ENCODE measurements at regions not wholly inside any gene's neighbourhood (a gene's known extent, or its start where the extent isn't known, plus 50 kb on each side); places are given as distances from the start of the nearest gene placed in this dataset.

DNA sequence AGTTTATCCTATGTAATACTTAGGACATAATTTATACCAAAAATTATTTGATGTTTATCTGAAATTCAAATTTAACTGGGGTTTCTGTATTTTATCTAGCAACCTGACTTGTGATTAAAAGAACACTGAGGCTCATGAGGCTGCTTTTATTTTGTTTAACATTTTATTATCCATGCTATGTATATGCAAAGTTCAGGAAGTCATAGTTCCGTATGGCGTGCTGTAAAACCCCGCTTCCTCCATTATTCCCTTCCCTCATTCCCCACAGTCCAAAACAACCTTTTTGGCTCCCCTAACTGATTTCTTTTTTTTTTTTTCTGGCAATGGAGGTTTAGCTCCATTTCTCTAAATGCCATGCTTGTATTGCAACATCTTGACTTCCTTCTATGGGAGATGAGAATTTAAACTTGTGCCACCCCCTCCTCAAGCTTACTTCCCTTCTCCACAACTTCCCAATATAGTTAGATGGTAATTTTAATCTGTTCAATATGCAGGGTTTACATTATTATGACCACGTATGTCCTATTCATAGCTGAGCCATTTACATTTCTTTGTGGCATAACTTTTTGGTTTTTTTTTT lies 138.0 kb upstream of the DNAH14 start:
- no peaks in the 10 kb centered on the region for H3K9me2 ChIP-seq
- H3K79me2 ChIP-seq (ENCODE audit: insufficient read depth) = no peaks in the 10 kb centered on the region
- no peak for DNase-seq
- 68% methylated on average over 4 of the region's 4 CpGs for WGBS (ENCODE audit: low lambda C conversion rate)
- H3K27ac ChIP-seq (ENCODE audit: low read depth in 2 of 2, low read length in 1 of 2) = no peak overlapping the region
- no peak overlapping the region for H3K9ac ChIP-seq
- H3K27me3 ChIP-seq (ENCODE audit: insufficient read depth) = no peaks in the 10 kb centered on the region
- no peaks in the 10 kb centered on the region for H3K36me3 ChIP-seq (replicated peaks in 1 of 2; ENCODE audit: control insufficient read depth in 1 of 2, insufficient read depth in 2 of 2, low read length in 1 of 2)
- no peaks in the 10 kb centered on the region for H3K4me1 ChIP-seq (ENCODE audit: control insufficient read depth in 1 of 2, insufficient read depth in 2 of 2, low read depth in 1 of 2, low read length in 1 of 2)
- no peak overlapping the region for H3K4me3 ChIP-seq (ENCODE audit: low read depth in 2 of 2, low read length in 1 of 2)
- no peak for TF ChIP-seq NRF1 (IDR thresholded peaks at IDR 0.05; ENCODE audit: low read depth, low read length)
- no peak for TF ChIP-seq MAX (IDR thresholded peaks at IDR 0.05; ENCODE audit: low read depth)
- TF ChIP-seq USF1 (IDR thresholded peaks at IDR 0.05; ENCODE audit: borderline replicate concordance, low read depth) = no peak
- TF ChIP-seq FOXM1 (IDR thresholded peaks at IDR 0.05; ENCODE audit: low read depth) = no peak
- no peak for TF ChIP-seq GATA2 (CRISPR knock-in tag; IDR thresholded peaks at IDR 0.05)
- no peak for TF ChIP-seq SMC3 (IDR thresholded peaks at IDR 0.05; ENCODE audit: low read depth, low read length)
- TF ChIP-seq FOSL2 (IDR thresholded peaks at IDR 0.05; ENCODE audit: borderline replicate concordance, low read depth) = no peak
- no peak for TF ChIP-seq RAD21 (IDR thresholded peaks at IDR 0.05; ENCODE audit: low read length)
- no peak for TF ChIP-seq USF2 (IDR thresholded peaks at IDR 0.05; ENCODE audit: borderline replicate concordance, low read depth, low read length)
- TF ChIP-seq RFX5 (IDR thresholded peaks at IDR 0.05; ENCODE audit: low read length) = no peak
- no peak for TF ChIP-seq TEAD4 (IDR thresholded peaks at IDR 0.05; ENCODE audit: borderline replicate concordance, insufficient read depth)
- no peak for TF ChIP-seq NFIC (IDR thresholded peaks at IDR 0.05; ENCODE audit: borderline replicate concordance)
- no peak for TF ChIP-seq ZBTB33 (IDR thresholded peaks at IDR 0.05; ENCODE audit: borderline replicate concordance, low read depth)
- H3K4me2 ChIP-seq = no peak overlapping the region
- POLR2A ChIA-PET = no interaction called here
- no peak overlapping the region for H2AFZ ChIP-seq (ENCODE audit: low read depth)
- H3K9me3 ChIP-seq = no peaks in the 10 kb centered on the region
- no peaks in the 10 kb centered on the region for H3F3A ChIP-seq (replicated peaks; ENCODE audit: insufficient read depth)
- CTCF ChIA-PET = interaction anchor here (0.7 kb wide), 1 partner anchor 131 kb away, joined by 3 read pairs; no protein-coding TSS in a partner anchor
- no peaks in the 10 kb centered on the region for H4K20me1 ChIP-seq (ENCODE audit: insufficient read depth)

GRCh38 chr1:224795591-224795990 lies 133.9 kb upstream of the DNAH14 start:
- DNase-seq = no peak
- POLR2A ChIA-PET = no interaction called here
- H3K27ac ChIP-seq (ENCODE audit: low read depth in 2 of 2, low read length in 1 of 2) = no peak overlapping the region
- H3K36me3 ChIP-seq (replicated peaks in 1 of 2; ENCODE audit: control insufficient read depth in 1 of 2, insufficient read depth in 2 of 2, low read length in 1 of 2) = no peaks in the 10 kb centered on the region
- no peaks in the 10 kb centered on the region for H3K9me3 ChIP-seq
- no peaks in the 10 kb centered on the region for H4K20me1 ChIP-seq (ENCODE audit: insufficient read depth)
- H3K4me3 ChIP-seq (ENCODE audit: low read depth in 2 of 2, low read length in 1 of 2) = no peak overlapping the region
- H3K9ac ChIP-seq = no peak overlapping the region
- H2AFZ ChIP-seq (ENCODE audit: low read depth) = no peak overlapping the region
- CTCF ChIA-PET = no interaction called here
- no peaks in the 10 kb centered on the region for H3K79me2 ChIP-seq (ENCODE audit: insufficient read depth)
- H3K4me1 ChIP-seq (ENCODE audit: control insufficient read depth in 1 of 2, insufficient read depth in 2 of 2, low read depth in 1 of 2, low read length in 1 of 2) = no peaks in the 10 kb centered on the region; a peak in 1 of 4 replicates
- H3F3A ChIP-seq (replicated peaks; ENCODE audit: insufficient read depth) = no peaks in the 10 kb centered on the region
- no peak overlapping the region for H3K4me2 ChIP-seq
- no peaks in the 10 kb centered on the region for H3K27me3 ChIP-seq (ENCODE audit: insufficient read depth)
- H3K9me2 ChIP-seq = no peaks in the 10 kb centered on the region
- 32% methylated on average over 2 of the region's 2 CpGs for WGBS (ENCODE audit: low lambda C conversion rate)
- TF ChIP-seq TEAD4 (IDR thresholded peaks at IDR 0.05; ENCODE audit: borderline replicate concordance, insufficient read depth) = no peak
- TF ChIP-seq SMC3 (IDR thresholded peaks at IDR 0.05; ENCODE audit: low read depth, low read length) = no peak
- TF ChIP-seq FOXM1 (IDR thresholded peaks at IDR 0.05; ENCODE audit: low read depth) = no peak
- no peak for TF ChIP-seq POLR2AphosphoS5 (IDR thresholded peaks at IDR 0.05; ENCODE audit: low read depth, low read length)
- TF ChIP-seq, protein P1, sequence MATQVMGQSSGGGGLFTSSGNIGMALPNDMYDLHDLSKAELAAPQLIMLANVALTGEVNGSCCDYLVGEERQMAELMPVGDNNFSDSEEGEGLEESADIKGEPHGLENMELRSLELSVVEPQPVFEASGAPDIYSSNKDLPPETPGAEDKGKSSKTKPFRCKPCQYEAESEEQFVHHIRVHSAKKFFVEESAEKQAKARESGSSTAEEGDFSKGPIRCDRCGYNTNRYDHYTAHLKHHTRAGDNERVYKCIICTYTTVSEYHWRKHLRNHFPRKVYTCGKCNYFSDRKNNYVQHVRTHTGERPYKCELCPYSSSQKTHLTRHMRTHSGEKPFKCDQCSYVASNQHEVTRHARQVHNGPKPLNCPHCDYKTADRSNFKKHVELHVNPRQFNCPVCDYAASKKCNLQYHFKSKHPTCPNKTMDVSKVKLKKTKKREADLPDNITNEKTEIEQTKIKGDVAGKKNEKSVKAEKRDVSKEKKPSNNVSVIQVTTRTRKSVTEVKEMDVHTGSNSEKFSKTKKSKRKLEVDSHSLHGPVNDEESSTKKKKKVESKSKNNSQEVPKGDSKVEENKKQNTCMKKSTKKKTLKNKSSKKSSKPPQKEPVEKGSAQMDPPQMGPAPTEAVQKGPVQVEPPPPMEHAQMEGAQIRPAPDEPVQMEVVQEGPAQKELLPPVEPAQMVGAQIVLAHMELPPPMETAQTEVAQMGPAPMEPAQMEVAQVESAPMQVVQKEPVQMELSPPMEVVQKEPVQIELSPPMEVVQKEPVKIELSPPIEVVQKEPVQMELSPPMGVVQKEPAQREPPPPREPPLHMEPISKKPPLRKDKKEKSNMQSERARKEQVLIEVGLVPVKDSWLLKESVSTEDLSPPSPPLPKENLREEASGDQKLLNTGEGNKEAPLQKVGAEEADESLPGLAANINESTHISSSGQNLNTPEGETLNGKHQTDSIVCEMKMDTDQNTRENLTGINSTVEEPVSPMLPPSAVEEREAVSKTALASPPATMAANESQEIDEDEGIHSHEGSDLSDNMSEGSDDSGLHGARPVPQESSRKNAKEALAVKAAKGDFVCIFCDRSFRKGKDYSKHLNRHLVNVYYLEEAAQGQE (IDR thresholded peaks at IDR 0.05; ENCODE audit: low read depth, low read length) = no peak
- no peak for TF ChIP-seq JUND (IDR thresholded peaks at IDR 0.05)
- no peak for TF ChIP-seq NFIC (IDR thresholded peaks at IDR 0.05; ENCODE audit: borderline replicate concordance)
- TF ChIP-seq CHD2 (IDR thresholded peaks at IDR 0.05; ENCODE audit: low read length, partially characterized antibody) = no peak
- TF ChIP-seq ZBTB33 (IDR thresholded peaks at IDR 0.05; ENCODE audit: borderline replicate concordance, low read depth) = no peak

Measured in SK-N-SH (cell line).